Skeletal muscle cell (primary cell): ENCODE measurements at regions not wholly inside any gene's neighbourhood (a gene's known extent, or its start where the extent isn't known, plus 50 kb on each side); places are given as distances from the start of the nearest gene placed in this dataset.
A peak's percentile ranks its signal among the peaks of the same experiment; 100 is the strongest.

ENCODE experiments used
- DNase-seq: peaks from one replicate; pipeline ENCODE4 v3.0.0-alpha.2; 2010; ENCODE audit warnings: low read depth
- H3K4me3 ChIP-seq: 2 replicates; pipeline ENCODE4 v1.5.1; 2011; ENCODE audit warnings: low read depth, mild to moderate bottlenecking, control low read depth, low read length, moderate library complexity

- H3K4me3 ChIP-seq: no peak overlapping the region
- no peak for DNase-seq
These were observed 119.9 kb upstream of the ANKRD55 start for GRCh38 chr5:56352808-56353590.

- peak; percentile 63 for DNase-seq
- H3K4me3 ChIP-seq: no peak overlapping the region
These were observed 117.6 kb upstream of the ANKRD55 start for GRCh38 chr5:56350597-56351170.

DNA sequence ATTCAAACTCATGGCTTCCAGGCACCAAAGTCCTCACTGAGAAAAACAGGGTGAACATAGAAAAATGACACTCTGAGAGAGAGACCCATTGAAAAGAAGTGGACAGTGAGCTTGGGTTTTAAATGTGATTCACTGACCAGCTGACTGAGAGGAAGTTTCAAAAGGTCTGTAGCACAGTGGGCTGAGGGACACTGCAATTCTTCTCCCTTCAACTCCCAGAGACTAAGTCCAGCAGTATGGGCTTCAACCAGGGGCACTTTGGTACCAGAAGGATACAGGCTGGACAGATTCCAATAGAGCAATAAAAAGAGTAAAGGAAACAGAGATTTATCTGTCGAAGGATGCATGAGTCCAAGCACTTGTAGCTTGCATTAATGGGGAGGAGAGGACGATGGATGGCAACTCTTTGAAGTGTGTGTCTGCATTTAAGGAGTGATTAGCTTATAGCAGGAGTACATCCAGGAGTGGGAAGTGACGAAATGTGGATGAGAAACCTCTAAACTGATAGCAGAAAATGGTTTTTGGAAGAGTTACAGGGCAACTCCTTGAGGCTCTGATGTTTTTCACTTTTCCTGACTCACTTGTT lies 117.0 kb upstream of the ANKRD55 start:
- no peak for DNase-seq
- no peak overlapping the region for H3K4me3 ChIP-seq

- no peak overlapping the region for H3K4me3 ChIP-seq
- no peak for DNase-seq
These were observed 116.3 kb upstream of the ANKRD55 start for GRCh38 chr5:56349461-56349860.

DNA sequence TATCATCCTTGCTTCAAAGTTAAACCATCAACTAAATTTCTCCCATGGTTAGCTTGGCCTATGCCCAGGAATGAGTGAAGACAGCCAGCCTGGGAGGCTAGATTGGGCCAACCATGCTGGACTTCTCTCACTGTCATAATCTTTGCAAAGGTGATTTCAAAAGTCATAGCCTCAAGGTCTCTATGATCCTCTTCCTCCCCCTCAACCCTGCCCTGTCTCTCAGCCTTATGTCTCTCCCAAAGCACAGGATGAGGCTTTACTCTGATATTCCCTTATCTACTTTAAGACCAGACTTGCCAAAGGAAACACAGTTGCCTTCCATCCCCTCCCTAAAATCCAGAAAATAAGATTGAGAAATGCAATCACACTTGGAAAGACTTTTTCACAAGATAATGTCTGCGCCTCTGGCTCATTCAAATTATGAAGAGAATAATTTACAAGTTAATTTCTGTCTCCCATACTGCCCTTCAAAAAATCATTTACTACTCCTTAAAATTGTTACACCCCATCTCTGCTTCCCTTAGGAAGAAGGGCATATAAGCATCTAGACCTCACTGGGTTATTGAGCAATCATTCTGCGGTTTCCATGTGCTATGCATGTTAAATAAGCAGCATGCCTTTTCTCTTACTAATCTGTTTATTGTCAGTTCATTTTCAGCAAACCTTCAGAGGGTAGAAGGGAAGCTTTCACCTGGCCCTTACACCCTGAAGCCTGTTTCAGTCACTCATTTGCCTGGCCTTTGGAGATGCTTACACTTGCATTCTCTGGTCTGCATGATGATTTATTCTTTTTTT lies 113.8 kb upstream of the ANKRD55 start:
- no peak overlapping the region for H3K4me3 ChIP-seq
- DNase-seq: peak; percentile 77

DNA sequence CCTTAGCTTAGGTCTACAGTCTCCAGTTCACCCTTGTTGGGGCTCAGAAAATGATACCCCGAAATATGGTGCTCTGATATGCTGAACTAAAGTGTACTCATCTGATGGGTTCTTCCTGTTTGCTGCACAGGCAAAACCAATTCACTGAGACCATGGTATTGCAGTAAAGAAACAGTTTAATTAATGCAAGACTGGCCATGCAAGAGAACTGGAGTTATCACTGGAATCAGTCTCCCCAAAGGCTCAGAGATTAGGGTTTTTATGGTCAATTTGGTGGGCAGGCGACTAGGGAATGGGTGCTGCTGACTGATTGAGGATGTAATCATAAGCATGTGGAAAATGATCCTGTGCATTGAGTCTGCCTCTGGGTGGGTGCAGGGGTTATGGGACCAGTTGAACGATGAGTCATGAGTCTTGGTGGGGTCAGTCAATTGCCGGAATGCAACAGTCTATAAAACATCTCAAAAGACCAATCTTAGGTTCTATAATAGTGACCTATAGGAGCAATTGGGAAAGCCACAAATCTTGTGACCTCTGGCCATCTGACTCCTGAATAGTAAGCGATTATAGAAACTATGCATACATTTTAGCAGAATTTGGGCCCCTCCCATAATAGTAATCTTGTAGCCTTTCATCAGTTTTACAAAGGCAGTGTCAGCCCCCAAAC lies 113.0 kb upstream of the ANKRD55 start:
- no peak for DNase-seq
- no peak overlapping the region for H3K4me3 ChIP-seq

GRCh38 chr5:56345352-56345751 lies 112.2 kb upstream of the ANKRD55 start:
- H3K4me3 ChIP-seq: no peak overlapping the region
- DNase-seq: no peak

DNA sequence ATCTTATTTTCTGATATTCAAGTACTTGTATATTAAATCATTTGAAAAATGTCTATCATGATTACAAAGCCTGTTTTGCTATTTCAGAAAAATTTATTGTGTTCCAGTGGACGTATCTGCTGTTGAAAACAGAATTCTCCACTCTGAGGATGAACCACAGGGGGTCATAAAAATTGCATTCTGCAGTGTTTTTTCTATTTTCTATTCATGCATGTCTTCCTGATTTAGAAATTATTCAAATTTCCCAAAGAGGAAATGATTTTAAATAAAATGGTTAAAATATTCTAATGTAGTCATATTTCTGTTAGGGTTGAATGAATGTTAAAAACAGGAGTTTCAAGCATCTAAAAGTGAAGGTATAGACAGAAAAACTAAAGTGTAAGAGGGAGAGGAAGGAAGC lies 111.5 kb upstream of the ANKRD55 start:
- DNase-seq: no peak
- H3K4me3 ChIP-seq: no peak overlapping the region

DNA sequence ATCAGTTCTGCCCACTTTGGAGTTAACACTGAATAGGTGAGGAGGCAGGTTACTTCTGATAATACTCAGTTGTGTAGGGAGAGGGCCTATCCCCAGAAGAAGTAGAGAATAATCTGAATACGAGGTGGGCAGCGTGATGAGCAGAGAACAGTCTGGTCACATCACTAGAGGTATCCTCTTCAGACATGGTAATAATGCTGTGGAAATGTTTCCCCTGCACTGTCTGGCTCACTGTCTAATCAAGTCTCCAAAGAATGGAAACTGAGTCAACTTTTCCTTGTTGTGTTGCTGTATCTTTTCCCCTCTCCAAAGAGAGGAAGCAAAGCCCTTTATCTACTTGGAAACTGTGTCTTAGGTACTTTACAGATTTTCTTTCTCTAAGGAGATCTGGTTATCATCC lies 110.9 kb upstream of the ANKRD55 start:
- no peak for DNase-seq

DNA sequence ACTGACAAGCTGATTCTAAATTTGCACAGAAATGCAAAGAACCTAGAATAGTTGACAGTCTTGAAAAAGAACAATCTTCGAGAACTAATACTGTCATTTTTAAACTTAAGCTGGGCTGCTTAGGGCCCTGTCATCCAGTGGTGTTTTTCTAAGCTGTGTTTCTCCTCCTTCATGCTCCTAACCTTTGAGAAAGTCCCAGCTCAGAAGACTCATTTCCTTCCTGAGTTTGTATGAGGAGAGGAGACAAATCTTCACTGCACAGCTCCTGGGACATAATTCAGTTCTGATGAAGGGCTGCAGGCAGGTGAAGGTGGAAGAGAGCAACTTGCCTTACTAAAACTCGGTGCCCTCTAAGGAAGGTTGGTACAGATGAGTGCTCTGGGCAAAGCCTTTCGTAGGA lies 109.5 kb upstream of the ANKRD55 start:
- H3K4me3 ChIP-seq: no peak overlapping the region
- DNase-seq: no peak

More for the DNA sequence above, 110.9 kb upstream of the ANKRD55 start:
- no peak overlapping the region for H3K4me3 ChIP-seq

DNA sequence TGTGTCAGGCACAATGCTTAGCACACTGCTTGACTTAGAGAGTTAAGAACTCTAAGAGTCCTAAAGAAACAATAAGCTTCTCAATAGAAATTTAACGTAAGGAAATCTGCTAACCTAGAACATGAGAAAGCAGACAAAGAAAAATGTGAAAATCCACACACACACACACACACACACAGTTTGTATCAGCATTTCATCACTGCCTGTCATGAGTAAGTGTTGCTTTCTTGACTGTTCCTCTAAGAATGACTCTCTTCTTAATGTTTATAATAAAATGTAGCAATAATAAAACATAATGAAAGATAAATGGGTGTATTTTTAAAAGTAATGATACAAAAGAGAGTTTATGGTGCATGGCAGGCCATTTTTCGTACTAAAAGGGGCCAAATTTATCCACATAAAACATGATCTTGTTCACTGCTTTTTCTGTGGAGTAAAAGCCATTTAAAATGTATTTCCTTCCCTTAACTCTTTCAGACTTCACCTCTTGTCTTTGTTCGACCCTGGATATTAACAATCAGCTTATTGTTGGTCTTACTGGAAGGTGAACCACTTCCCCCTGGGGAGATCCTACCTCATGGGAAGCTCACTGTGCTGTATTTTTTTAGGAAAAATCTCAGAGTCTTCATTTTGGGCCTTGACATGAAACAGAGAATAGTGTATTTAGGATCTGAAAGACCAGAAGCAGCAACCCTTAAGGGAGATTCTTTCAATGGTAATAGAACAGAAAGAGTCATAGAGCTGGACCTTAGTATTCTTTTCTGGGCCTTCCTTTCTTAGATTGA lies 107.3 kb upstream of the ANKRD55 start:
- no peak for DNase-seq

GRCh38 chr5:56339732-56340131 lies 106.6 kb upstream of the ANKRD55 start:
- no peak for DNase-seq

More for the DNA sequence above, 107.3 kb upstream of the ANKRD55 start:
- H3K4me3 ChIP-seq: no peak overlapping the region

DNA sequence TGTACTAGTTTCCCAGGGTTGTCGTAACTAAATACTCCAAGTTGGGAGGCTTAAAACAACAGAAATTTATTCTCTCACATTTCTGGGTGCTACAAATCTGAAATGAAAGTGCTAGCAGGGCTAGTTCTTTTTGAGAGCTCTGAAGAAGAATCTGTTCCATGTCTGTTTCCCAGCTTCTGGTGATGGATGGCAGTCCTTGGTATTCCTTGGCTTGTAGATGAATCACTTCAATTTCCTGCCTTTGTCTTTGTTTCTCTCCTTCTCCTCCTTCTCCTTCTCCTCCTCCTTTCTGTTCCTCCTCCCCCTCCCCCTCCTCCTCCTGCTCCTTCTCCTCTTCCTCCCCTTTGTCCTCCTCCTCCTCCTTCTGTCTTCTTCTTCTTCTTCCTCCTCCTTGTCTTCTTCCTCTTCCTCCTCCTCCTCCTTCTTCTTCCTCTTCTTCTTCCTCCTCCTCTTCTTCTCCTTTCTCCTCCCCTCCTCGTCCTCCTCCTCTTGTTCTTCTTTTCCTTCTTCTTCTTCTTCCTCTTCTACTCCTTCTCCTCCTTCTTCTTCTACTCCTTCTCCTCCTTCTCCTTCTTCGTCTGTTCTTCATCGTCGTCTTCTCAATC lies 104.7 kb upstream of the ANKRD55 start:
- no peak for DNase-seq
- no peak overlapping the region for H3K4me3 ChIP-seq

More at GRCh38 chr5:56339732-56340131, 106.6 kb upstream of the ANKRD55 start:
- no peak overlapping the region for H3K4me3 ChIP-seq

- no peak overlapping the region for H3K4me3 ChIP-seq
- no peak for DNase-seq
These were observed 102.1 kb upstream of the ANKRD55 start for GRCh38 chr5:56335212-56335611.

DNA sequence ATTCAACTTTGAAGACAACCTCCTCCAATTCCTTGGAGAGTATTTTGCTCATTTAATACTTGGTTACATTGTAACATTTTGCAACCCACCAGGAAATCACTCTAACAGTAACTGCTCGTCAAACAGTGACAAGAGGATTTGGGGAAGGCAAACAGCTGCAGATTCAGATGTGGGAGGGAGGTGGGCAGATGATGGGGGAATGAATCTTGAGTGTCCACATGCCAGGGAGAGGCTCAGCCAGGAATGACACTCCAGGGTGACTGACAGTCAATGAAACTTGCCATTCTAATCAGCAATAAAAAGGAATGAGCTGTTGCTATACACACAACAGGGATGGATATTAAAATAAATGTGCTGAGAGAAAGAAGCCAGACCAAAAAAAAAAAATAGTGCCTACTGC lies 97.7 kb upstream of the ANKRD55 start:
- no peak overlapping the region for H3K4me3 ChIP-seq
- no peak for DNase-seq

DNA sequence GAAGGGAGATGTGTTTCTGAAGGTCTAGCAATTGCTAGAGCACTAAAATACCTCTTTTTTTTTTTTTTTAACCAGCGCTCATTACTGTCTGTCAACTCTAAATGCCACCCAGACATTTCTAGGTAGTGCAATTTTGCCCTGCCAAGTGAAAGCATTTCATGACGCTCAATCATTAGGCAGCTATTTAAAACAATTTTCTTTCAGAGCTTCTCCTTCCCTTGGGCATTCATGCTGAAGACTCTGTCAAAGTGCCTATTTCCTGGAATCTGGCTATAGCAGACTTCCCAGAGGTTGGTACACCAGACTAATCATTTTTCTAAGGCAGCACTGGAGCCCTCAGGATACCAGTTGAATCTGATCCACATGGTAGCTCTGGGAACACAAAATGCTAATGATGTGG lies 97.0 kb upstream of the ANKRD55 start:
- no peak for DNase-seq
- H3K4me3 ChIP-seq: no peak overlapping the region

DNA sequence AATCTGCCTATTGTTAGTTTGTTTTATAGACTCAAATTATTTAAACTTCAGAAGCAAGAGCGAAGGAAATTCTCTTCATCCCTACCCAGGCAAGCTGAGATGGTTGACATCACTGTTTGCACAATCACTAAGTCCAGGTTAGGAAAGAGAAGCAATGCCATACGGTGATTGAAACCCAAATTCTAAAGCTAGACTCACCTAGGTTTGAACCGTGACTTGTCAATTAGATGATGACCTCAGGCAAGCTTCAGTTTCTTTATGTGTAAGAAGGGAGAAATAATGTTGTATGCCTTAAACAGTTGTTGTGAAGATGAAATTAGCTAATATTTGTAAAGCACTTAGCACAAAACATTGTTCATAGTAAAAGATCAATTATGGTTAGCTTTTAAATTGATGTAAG lies 96.5 kb upstream of the ANKRD55 start:
- no peak overlapping the region for H3K4me3 ChIP-seq
- no peak for DNase-seq

DNA sequence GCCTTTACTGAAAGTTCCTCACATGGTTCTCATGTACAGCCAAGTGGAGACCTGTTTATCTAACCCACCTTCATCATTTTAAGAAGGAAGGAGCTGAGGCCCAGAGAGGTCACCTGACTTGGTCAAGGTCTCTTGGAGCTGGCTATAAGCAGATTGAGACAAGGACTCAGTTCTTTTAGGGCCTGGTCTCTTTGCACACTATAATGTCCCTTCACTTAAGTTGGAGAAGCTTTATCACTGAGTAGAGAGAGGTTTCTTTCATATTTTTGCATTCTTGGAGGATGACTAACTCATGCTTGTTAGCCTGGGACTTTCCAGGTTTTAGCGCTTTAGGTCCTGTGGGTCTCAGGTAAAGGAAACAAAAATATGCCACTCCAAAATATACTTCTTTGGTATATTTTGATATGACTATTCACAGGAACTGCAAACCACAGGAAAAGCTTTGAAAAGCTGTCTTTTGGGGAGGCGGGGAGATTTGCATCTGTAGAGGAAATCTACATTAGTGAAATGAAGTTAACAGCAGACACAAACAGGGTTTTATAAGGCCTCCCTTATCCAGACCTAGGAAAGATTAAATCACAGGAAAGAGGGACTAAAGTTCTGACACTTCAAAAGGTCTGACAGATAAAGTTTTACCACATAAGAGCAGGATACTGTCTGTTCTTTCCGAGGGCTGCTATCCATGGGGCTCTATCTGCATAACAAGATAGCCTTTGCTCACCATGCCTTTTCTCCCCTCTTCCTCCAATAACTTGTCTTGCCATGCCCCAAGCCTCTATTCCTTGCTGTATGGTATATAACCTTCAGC lies 95.8 kb upstream of the ANKRD55 start:
- no peak overlapping the region for H3K4me3 ChIP-seq
- DNase-seq: no peak
